Head of caudate nucleus (tissue), 42 donors: ENCODE measurements at regions not wholly inside any gene's neighbourhood (a gene's known extent, or its start where the extent isn't known, plus 50 kb on each side); places are given as distances from the start of the nearest gene placed in this dataset.
"Not testable (repeated sequence)": the region's sequence is repeated elsewhere in the genome, so short reads cannot be mapped to it uniquely, and the experiment has no call there.

Experiments used
- DNase-seq, 42 donors: peaks; one replicate each; pipeline versions ENCODE4 v3.0.0 to v3.0.0-alpha.2; 2020 to 2021; ENCODE audit warnings: mixed read lengths in 7 of 42
- intact Hi-C: fragments of 100-400 bp; cut with DNase I; formaldehyde crosslinking; loops from one replicate; pipeline ENCODE4 v1.15.0; 2022

GRCh38 chr20:43376831-43377230 lies 80.9 kb upstream of the SRSF6 start:
- intact Hi-C loops, result no loop called here
- no peak for DNase-seq

GRCh38 chr20:43375591-43375990 lies 82.1 kb upstream of the SRSF6 start:
- intact Hi-C loops, result no loop called here

GRCh38 chr20:43372051-43372450 lies 85.6 kb upstream of the SRSF6 start:
- intact Hi-C loops, result no loop called here
- DNase-seq, result no peak

More at GRCh38 chr20:43375591-43375990, 82.1 kb upstream of the SRSF6 start:
- no peak for DNase-seq

GRCh38 chr20:43365691-43366090 lies 92.0 kb upstream of the SRSF6 start:
- DNase-seq, result no peak
- intact Hi-C loops, result no loop called here

GRCh38 chr20:43364001-43364400 lies 93.7 kb upstream of the SRSF6 start:
- DNase-seq, result no peak
- intact Hi-C loops, result no loop called here

- DNase-seq, result no peak
- intact Hi-C loops, result no loop called here
These were observed 94.2 kb upstream of the SRSF6 start for GRCh38 chr20:43363506-43363905.

- intact Hi-C loops, result no loop called here
These were observed 96.2 kb upstream of the SRSF6 start for GRCh38 chr20:43361526-43361925.

GRCh38 chr20:43360016-43360415 lies 97.7 kb upstream of the SRSF6 start:
- DNase-seq, result no peak
- intact Hi-C loops, result no loop called here

More at GRCh38 chr20:43361526-43361925, 96.2 kb upstream of the SRSF6 start:
- no peak for DNase-seq

- DNase-seq, result no peak
- intact Hi-C loops, result no loop called here
These were observed 98.9 kb upstream of the SRSF6 start for GRCh38 chr20:43358811-43359210.

- no peak for DNase-seq
- intact Hi-C loops, result no loop called here
These were observed 100.3 kb upstream of the SRSF6 start for GRCh38 chr20:43357352-43357751.

- intact Hi-C loops, result no loop called here
- DNase-seq, result no peak
These were observed 102.1 kb upstream of the SRSF6 start for GRCh38 chr20:43355610-43356009.

- DNase-seq, result no peak
- intact Hi-C loops, result no loop called here
These were observed 104.7 kb upstream of the SRSF6 start for GRCh38 chr20:43352996-43353395.

- DNase-seq, intact Hi-C loops: not testable (repeated sequence)
These were observed 107.0 kb upstream of the SRSF6 start for GRCh38 chr20:43350694-43351093.

- no peak for DNase-seq
- intact Hi-C loops, result no loop called here
These were observed 107.9 kb upstream of the SRSF6 start for GRCh38 chr20:43349841-43350240.

- intact Hi-C loops, result not testable (repeated sequence)
These were observed 109.9 kb upstream of the SRSF6 start for GRCh38 chr20:43347839-43348238.

GRCh38 chr20:43345676-43346075 lies 112.0 kb upstream of the SRSF6 start:
- DNase-seq, result no peak
- intact Hi-C loops, result no loop called here

More at GRCh38 chr20:43347839-43348238, 109.9 kb upstream of the SRSF6 start:
- not testable (repeated sequence) for DNase-seq

- intact Hi-C loops, result no loop called here
- DNase-seq, result no peak
These were observed 116.2 kb upstream of the SRSF6 start for GRCh38 chr20:43341511-43341910.

- intact Hi-C loops, result no loop called here
- DNase-seq, result peak in 3 of 42 donors; percentile 2 to 15 (median 5)
These were observed 120.7 kb upstream of the SRSF6 start for GRCh38 chr20:43337036-43337435.

- no peak for DNase-seq
- intact Hi-C loops, result no loop called here
These were observed 123.6 kb upstream of the SRSF6 start for GRCh38 chr20:43334080-43334479.

- intact Hi-C loops, result no loop called here
- DNase-seq, result no peak
These were observed 125.8 kb upstream of the SRSF6 start for GRCh38 chr20:43331906-43332305.

- intact Hi-C loops, result no loop called here
- no peak for DNase-seq
These were observed 129.0 kb upstream of the SRSF6 start for GRCh38 chr20:43328697-43329096.

- intact Hi-C loops, DNase-seq: not testable (repeated sequence)
These were observed 130.5 kb upstream of the SRSF6 start for GRCh38 chr20:43327234-43327633.
